ENCODE measurements at regions not wholly inside any gene's neighbourhood (a gene's known extent, or its start where the extent isn't known, plus 50 kb on each side); places are given as distances from the start of the nearest gene placed in this dataset.
"Not testable (repeated sequence)": the region's sequence is repeated elsewhere in the genome, so short reads cannot be mapped to it uniquely, and the experiment has no call there.

- DNase-seq: not testable (repeated sequence)
Observed at GRCh38 chr6:141969768-141970415, 162.8 kb upstream of the GJE1 start.

GRCh38 chr6:141969201-141969600 lies 163.5 kb upstream of the GJE1 start:
- DNase-seq: no peak

GRCh38 chr6:141968632-141969031 lies 164.1 kb upstream of the GJE1 start:
- no peak for DNase-seq

- no peak for DNase-seq
Observed at GRCh38 chr6:141965016-141965545, 167.6 kb upstream of the GJE1 start.

- no peak for DNase-seq
Observed at GRCh38 chr6:141963543-141964295, 169.0 kb upstream of the GJE1 start.

GRCh38 chr6:141957271-141957670 lies 175.5 kb upstream of the GJE1 start:
- DNase-seq: no peak

- no peak for DNase-seq
Observed at GRCh38 chr6:141956868-141957267, 175.9 kb upstream of the GJE1 start.

GRCh38 chr6:141956046-141956761 lies 176.5 kb upstream of the GJE1 start:
- no peak for DNase-seq

GRCh38 chr6:141953072-141953471 lies 179.7 kb upstream of the GJE1 start:
- DNase-seq: no peak

- no peak for DNase-seq
Observed at GRCh38 chr6:141946502-141946901, 186.2 kb upstream of the GJE1 start.

- no peak for DNase-seq
Observed at GRCh38 chr6:141938664-141939063, 194.1 kb upstream of the GJE1 start.

- no peak for DNase-seq
Observed at GRCh38 chr6:141932685-141933084, 200.0 kb upstream of the GJE1 start.

- DNase-seq: not testable (repeated sequence)
Observed at GRCh38 chr6:141926200-141926900, 206.4 kb upstream of the GJE1 start.

GRCh38 chr6:141925001-141925400 lies 207.7 kb upstream of the GJE1 start:
- DNase-seq: no peak

GRCh38 chr6:141922898-141923297 lies 209.8 kb upstream of the GJE1 start:
- DNase-seq: no peak

- not testable (repeated sequence) for DNase-seq
Observed at GRCh38 chr6:141916682-141917505, 215.8 kb upstream of the GJE1 start.

- no peak for DNase-seq
Observed at GRCh38 chr6:141914646-141915045, 218.1 kb upstream of the GJE1 start.

- DNase-seq: no peak
Observed at GRCh38 chr6:141906569-141907080, 226.1 kb upstream of the GJE1 start.

- DNase-seq: no peak
Observed at GRCh38 chr6:141890661-141891060, 242.1 kb upstream of the GJE1 start.

GRCh38 chr6:141884850-141885249 lies 247.9 kb upstream of the GJE1 start:
- DNase-seq: no peak

GRCh38 chr6:141878686-141879085 lies 254.0 kb upstream of the GJE1 start:
- DNase-seq: no peak
